ENCODE measurements at regions not wholly inside any gene's neighbourhood (a gene's known extent, or its start where the extent isn't known, plus 50 kb on each side); places are given as distances from the start of the nearest gene placed in this dataset.
"Not testable (repeated sequence)": the region's sequence is repeated elsewhere in the genome, so short reads cannot be mapped to it uniquely, and the experiment has no call there.

GRCh38 chr14:41120402-41120801, 486.3 kb upstream of the LRFN5 start:
- DNase-seq (ENCODE audit: low read depth in 4 of 4, low spot score in 3 of 4) = no peak

DNA sequence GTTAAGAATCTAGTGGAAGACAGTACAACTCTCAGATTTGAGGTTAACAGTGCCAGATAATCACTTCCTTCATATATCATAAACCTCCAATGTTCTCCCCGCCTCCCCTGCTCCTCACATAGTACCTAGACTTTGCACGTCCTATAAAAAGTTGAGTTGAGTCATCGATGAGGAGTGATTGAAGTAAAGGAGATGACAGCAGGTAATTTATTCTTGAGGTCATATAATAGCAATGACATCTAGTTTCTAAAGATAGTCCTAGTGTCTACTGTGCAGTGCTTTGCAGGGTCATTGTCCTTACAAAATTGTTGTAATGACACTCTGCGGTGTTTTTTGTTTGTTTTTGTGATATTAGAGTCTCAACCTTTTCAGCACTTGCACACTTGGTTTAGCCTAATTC, 510.5 kb upstream of the LRFN5 start:
- no peak for DNase-seq (ENCODE audit: low read depth in 4 of 4, low spot score in 3 of 4)

- no peak for DNase-seq (ENCODE audit: low read depth in 4 of 4, low spot score in 3 of 4)
Measured at GRCh38 chr14:41087056-41087455, 519.6 kb upstream of the LRFN5 start.

GRCh38 chr14:41073544-41073943, 533.1 kb upstream of the LRFN5 start:
- no peak for DNase-seq (ENCODE audit: low read depth in 4 of 4, low spot score in 3 of 4)

DNA sequence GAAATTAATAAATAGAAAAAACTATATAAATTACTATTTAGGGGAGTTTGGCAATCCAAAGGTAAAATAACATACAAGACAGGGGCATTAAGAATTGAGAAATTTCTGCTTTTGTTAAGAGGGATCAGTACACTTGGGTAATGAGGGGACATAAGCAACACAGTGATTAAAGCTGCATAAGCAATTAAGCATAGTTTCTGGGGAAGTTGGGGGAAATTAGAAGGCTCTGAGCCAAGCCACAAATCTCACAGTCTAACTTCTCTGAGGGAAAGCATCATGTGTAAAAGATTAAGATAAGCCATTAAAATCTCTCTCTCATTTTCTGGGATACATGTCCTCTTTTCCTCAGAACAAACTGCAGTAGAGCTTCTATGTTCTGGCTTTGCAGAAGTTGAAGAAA, 533.9 kb upstream of the LRFN5 start:
- no peak for DNase-seq (ENCODE audit: low read depth in 4 of 4, low spot score in 3 of 4)

DNA sequence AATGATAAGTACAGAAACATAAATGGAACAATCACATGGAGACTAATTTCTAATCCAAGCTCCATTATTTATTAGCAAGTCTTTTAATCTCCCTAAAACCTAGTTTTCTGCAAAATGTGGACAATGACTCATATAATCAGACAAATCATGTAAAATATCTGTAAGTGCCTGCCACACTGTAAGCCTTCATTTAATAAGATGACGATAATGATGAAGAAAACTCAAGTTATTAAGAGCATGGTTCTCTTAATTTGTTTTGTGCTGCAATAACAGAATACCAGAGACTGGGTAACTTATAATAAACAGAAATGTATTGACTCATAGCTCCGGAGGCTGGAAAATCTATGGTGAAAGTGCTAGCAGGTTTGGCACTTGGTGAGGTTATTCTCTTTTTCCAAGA, 535.3 kb upstream of the LRFN5 start:
- no peak for DNase-seq (ENCODE audit: low read depth in 4 of 4, low spot score in 3 of 4)

DNA sequence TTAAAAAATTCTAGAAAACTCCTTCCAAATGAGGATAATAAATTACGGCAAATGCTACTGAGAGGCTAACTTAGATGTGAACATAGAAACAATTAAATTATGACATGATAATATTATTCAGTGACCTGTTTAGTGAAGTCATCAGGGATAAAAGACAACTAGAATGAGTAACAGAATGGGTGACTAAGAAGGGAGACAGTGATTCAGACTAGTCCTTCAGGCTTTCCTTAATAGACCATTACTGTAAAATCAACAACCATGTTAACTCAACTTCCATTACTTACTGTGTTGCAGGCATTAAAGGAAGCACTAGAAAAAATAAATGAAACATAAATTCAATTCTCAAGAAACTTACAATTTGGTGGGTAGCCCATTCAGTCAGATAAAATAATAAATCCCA, 543.9 kb upstream of the LRFN5 start:
- peak in 1 of 4 donors; percentile 0 for DNase-seq (ENCODE audit: low read depth in 4 of 4, low spot score in 3 of 4)

DNA sequence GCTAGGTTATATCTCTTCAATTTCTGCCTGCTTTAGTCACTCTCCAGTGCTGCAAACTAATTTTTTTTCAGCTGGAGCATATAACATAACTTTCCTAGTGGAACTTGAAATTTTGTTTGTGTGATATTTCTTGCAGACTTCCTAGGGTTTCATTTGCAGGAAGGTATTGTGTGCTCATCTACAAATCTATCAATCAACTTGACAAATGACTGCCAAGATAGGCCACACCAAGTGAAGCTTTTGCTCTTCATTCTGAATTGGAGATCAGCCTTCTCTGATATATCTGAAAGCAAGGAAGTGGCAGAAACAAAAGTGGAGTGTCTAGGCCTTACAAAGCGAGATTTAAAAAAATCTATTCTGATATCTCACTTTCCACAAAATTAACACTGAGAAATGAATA, 551.1 kb upstream of the LRFN5 start:
- no peak for DNase-seq (ENCODE audit: low read depth in 4 of 4, low spot score in 3 of 4)

DNA sequence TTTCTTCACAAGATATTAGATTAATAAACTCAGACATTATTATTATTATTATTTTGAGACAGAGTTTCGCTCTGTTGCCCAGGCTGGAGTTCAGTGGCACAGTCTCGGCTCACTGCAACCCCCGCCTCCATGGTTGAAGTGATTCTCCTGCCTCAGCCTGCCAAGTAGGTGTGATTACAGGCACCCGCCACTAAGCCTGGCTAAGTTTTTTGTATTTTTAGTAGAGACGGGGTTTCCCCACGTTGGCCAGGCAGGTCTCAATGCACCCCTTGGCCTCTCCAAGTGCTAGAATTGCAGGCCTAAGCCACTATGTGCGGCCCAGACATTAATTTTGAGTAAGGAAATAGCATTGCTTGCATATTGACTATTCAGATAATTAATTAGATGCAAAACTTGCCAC, 554.9 kb upstream of the LRFN5 start:
- DNase-seq (ENCODE audit: low read depth in 4 of 4, low spot score in 3 of 4) = no peak

- DNase-seq (ENCODE audit: low read depth in 4 of 4, low spot score in 3 of 4) = no peak
Measured at GRCh38 chr14:41047763-41048162, 558.9 kb upstream of the LRFN5 start.

DNA sequence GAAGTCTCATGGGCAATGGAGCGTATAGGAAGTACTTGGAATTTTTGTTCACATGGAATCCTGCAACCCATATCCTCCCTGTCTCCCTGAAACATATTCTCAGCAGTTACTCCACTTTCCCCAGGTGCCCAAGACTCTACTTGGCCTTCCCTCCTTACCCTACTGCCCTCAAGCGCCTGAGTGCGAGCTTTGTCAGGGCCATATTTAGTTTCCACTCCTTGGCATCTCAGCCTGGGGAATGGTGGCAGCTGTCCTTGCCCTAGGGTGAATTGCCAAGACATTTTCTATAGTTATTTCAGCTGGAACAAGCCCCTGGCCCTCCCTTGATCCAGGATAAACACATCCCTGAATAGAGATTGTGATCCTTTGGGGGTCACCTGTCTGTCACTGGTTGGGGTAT, 569.3 kb upstream of the LRFN5 start:
- no peak for DNase-seq (ENCODE audit: low read depth in 4 of 4, low spot score in 3 of 4)

GRCh38 chr14:41034969-41035368, 571.7 kb upstream of the LRFN5 start:
- DNase-seq (ENCODE audit: low read depth in 4 of 4, low spot score in 3 of 4) = no peak

DNA sequence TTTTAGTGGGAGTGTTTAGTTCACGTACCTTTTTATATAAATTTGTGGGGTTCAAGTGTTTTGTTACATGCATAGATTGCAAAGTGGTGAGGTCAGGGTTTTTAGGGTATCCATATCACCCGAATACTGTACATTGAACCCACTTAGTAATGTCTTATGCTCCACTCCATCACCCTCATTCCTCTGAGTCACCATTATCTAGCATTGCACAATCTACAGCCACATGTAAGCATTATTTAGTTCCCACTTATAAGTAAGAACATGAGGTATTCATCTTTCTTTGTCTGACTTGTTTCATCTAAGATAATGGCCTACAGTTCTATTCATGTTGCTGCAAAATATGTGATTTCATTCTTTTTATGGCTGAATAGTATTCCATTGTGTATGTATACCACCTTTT, 583.7 kb upstream of the LRFN5 start:
- no peak for DNase-seq (ENCODE audit: low read depth in 4 of 4, low spot score in 3 of 4)

GRCh38 chr14:41016213-41016612, 590.5 kb upstream of the LRFN5 start:
- DNase-seq (ENCODE audit: low read depth in 4 of 4, low spot score in 3 of 4) = no peak

DNA sequence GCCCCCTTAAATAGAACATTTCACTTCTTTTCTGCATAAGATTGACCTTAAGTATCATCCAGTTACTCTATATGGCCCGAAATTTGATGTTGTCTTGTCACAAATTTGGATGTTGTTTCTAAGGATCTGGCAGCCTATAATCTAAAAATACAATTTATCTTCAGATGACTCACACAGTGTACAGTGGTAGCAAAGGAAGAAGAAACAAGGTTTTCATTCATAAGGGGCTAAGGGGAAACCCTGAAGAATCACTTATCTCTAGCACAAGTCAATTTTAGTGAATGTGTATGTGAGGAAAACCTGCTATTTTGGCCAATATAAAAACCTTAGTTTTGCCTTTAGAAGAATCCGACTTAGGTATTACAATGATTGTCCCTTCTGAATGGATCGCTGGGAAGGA, 606.3 kb upstream of the LRFN5 start:
- DNase-seq (ENCODE audit: low read depth in 4 of 4, low spot score in 3 of 4) = no peak

- no peak for DNase-seq (ENCODE audit: low read depth in 4 of 4, low spot score in 3 of 4)
Measured at GRCh38 chr14:40989260-40989659, 617.4 kb upstream of the LRFN5 start.

DNA sequence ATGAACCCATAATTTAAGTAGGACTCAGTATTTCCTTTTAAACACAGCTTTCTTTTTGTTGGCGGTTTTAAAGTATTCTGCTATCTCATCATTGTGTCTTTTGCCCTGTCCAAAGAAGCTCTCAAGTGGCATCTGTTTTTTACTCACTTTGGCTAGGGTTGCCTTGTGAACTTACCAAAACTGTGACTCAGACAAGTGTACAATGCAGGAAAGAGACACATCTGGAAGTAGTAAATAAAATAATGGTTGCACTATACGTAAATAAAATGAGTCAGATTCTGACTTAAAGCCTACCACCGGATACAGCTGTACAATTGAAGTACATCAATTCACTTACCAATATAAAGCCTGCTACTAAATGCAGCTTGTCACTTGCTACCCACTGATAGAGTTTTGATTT, 619.2 kb upstream of the LRFN5 start:
- DNase-seq (ENCODE audit: low read depth in 4 of 4, low spot score in 3 of 4) = no peak

GRCh38 chr14:40986655-40987054, 620.0 kb upstream of the LRFN5 start:
- DNase-seq (ENCODE audit: low read depth in 4 of 4, low spot score in 3 of 4) = no peak

GRCh38 chr14:40985584-40985983, 621.1 kb upstream of the LRFN5 start:
- DNase-seq (ENCODE audit: low read depth in 4 of 4, low spot score in 3 of 4) = no peak

GRCh38 chr14:40983604-40984003, 623.1 kb upstream of the LRFN5 start:
- no peak for DNase-seq (ENCODE audit: low read depth in 4 of 4, low spot score in 3 of 4)

DNA sequence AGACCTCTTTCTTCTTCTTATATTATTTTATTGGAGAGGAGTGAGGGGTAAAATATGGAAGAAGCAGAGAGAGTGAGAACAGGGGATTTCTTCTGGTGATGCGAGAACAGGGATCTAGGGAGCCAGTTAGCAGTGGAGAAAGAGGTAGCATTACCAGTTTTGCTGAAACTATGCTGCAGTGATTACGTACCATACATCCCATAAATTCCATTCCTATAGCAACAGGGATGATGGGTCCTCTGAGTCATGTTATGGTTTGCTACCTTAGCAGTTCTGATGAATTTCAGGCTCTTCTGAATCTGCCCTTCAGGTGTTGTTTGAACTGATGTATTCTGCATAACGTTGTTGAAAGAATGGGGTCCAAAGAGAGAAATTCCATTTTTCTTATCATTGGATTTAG, 625.4 kb upstream of the LRFN5 start:
- no peak for DNase-seq (ENCODE audit: low read depth in 4 of 4, low spot score in 3 of 4)

DNA sequence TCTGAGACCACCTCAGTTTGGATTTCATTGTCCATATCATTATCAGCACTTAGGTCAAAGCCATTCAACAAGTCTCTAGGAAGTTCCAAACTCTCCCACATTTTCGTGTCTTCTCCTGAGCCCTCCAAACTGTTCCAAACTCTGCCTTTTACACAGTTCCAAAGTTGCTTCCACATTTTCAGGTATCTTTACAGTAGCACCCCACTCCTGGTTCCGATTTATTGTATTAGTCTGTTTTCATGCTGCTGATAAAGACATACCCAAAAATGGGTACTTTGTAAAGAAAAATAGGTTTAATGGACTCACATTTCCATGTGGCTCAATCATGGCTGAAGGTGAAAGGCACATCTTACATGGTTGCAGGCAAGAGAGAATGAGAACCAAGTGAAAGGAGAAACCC, 646.4 kb upstream of the LRFN5 start:
- DNase-seq (ENCODE audit: low read depth in 4 of 4, low spot score in 3 of 4) = not testable (repeated sequence)

- no peak for DNase-seq (ENCODE audit: low read depth in 4 of 4, low spot score in 3 of 4)
Measured at GRCh38 chr14:40955131-40955505, 651.6 kb upstream of the LRFN5 start.
